ENCODE measurements at regions not wholly inside any gene's neighbourhood (a gene's known extent, or its start where the extent isn't known, plus 50 kb on each side); places are given as distances from the start of the nearest gene placed in this dataset.
"Not testable (repeated sequence)": the region's sequence is repeated elsewhere in the genome, so short reads cannot be mapped to it uniquely, and the experiment has no call there.

DNA sequence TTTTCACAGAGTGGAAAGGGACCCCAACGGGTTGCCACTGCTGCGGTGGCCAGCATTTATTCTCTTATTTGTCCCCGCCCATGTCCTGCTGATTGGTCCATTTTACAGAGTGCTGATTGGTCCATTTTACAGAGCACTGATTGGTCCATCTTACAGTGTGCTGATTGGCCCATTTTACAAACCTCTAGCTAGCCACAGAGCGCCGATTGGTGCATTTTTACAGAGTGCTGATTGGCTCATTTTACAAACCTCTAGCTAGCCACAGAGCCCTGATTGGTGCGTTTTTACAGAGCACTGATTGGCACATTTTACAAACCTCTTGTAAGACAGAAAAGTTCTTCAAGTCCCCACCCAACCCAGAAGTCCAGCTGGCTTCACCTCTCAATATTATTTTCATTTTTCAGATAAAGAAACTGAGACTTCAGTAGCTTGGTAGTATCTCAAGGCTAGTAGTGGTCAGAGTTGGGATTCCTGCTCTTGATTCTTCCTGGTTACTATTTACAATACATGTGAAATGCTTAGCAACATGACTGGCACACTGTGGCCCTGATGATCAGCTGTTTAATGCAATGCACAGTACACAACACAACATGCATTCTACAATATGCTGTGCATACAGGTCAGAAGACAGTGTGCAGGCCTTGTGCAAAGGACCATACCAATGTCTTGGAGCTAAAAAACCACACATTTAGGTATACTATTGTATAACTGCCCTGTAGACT, 63.6 kb upstream of the BOD1 start:
- H3K36me3 Mint-ChIP-seq: no peaks in the 10 kb centered on the region
- H3K27ac Mint-ChIP-seq: no peak overlapping the region
- no peak overlapping the region for H3K4me3 Mint-ChIP-seq

DNA sequence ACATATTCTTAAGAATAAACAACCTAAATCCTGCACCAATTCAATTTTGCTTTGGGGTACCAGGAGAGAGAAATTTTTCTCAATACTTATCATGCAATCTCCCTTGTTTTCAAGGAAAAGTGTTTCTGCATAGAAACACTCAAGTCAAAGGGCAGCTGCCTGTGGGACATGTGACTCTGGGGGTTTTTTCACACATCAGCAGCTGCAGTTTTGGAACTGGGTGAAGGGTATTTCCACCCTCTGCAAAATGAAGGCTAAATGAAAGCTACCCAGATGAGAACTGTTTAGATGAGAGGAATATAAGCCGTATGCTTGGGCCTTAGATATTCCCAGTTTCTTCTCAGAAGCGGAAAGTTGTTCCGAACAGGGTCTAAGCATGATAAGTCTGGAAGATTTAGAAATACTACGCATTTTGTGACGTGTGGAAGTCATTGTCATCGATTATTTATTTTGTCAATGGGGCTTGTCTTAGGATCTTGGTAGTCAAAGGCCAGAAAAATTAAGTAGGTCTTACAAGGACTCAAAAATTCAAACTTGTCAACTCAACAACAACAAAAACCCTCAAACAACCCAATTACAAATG, 64.3 kb upstream of the BOD1 start:
- Mint-ChIP-seq H3K27ac (no peak overlapping the region), H3K27me3 (ENCODE audit: low read depth in 3 of 3) (peaks cover 1 to 4% (median 4%) of the 10 kb centered on the region in 3 donors), H3K36me3 (no peaks in the 10 kb centered on the region), H3K4me1 (no peaks in the 10 kb centered on the region), H3K4me3 (no peak overlapping the region), H3K9me3 (peaks cover 0 to 10% (median 0%) of the 10 kb centered on the region in 6 donors)
- no peak for DNase-seq

More for the DNA sequence above, 63.6 kb upstream of the BOD1 start:
- Mint-ChIP-seq H3K27me3 (ENCODE audit: low read depth in 3 of 3) (peaks cover 1 to 4% (median 2%) of the 10 kb centered on the region in 3 donors), H3K9me3 (peaks cover 0 to 11% (median 0%) of the 10 kb centered on the region in 6 donors), H3K4me1 (no peaks in the 10 kb centered on the region)
- DNase-seq: no peak

DNA sequence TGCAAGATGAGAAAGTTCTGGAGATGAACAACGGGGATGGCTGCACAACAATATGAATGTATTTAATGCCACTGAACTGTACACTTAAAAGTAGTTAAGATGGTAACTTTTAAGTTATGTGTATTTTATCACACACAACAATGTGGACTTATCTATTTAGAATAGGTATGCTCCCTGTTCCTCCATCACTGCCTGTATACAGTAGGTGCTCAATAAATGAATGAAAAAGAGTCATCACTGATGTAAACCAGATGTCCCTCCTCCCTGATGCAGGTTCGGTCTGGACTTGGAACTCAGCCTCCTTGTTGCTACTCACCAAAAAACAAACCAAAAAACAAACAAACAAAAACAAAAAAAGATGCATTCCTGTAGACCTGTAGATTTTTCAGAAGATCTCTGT, 65.9 kb upstream of the BOD1 start:
- no peaks in the 10 kb centered on the region for H3K4me1 Mint-ChIP-seq
- no peak overlapping the region for H3K4me3 Mint-ChIP-seq
- no peak for DNase-seq
- no peak overlapping the region for H3K27ac Mint-ChIP-seq
- H3K36me3 Mint-ChIP-seq: no peaks in the 10 kb centered on the region
- peaks cover 1 to 4% (median 3%) of the 10 kb centered on the region in 3 donors for H3K27me3 Mint-ChIP-seq (ENCODE audit: low read depth in 3 of 3)
- peaks cover 0 to 9% (median 0%) of the 10 kb centered on the region in 6 donors for H3K9me3 Mint-ChIP-seq

DNA sequence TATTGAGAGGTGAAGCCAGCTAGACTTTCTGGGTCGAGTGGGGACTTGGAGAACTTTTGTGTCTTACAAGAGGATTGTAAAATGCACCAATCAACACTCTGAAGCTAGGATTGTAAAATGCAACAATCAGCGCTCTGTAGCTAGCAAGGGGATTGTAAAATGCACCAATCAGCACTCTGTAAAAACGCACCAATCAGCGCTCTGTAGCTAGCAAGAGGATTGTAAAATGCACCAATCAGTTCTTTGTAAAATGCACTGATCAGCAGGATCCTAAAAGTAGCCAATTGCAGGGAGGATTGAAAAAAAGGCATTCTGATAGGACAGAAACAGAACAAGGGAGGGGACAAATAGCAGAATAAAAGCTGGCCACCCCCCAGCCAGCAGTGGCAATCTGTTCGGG, 68.1 kb upstream of the BOD1 start:
- not testable (repeated sequence) for H3K4me1 Mint-ChIP-seq; H3K27ac Mint-ChIP-seq; H3K4me3 Mint-ChIP-seq; H3K9me3 Mint-ChIP-seq; DNase-seq; H3K36me3 Mint-ChIP-seq; H3K27me3 Mint-ChIP-seq (ENCODE audit: low read depth in 3 of 3)

DNA sequence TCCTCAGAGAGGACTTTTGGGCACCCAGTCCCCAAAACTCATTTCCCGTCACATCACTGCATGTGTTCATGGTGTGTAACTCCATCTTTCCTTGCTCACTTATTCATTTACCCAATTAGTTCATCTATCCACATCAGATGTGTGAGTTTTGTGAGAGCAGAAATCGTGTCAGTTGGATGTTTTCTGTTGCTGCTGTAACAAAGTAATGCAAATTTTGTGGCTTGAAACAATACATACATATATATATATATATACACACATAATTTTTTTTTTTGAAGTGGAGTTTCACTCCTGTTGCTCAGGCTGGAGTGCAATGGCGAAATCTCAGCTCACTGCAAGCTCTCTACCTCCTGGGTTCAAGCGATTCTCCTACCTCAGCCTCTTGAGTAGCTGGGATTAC, 70.5 kb upstream of the BOD1 start:
- no peak overlapping the region for H3K4me3 Mint-ChIP-seq
- no peak for DNase-seq
- no peak overlapping the region for H3K27ac Mint-ChIP-seq
- H3K36me3 Mint-ChIP-seq: no peaks in the 10 kb centered on the region
- peaks cover 0 to 2% (median 0%) of the 10 kb centered on the region in 6 donors for H3K9me3 Mint-ChIP-seq
- peaks cover 0 to 5% (median 3%) of the 10 kb centered on the region in 3 donors for H3K27me3 Mint-ChIP-seq (ENCODE audit: low read depth in 3 of 3)
- no peaks in the 10 kb centered on the region for H3K4me1 Mint-ChIP-seq

DNA sequence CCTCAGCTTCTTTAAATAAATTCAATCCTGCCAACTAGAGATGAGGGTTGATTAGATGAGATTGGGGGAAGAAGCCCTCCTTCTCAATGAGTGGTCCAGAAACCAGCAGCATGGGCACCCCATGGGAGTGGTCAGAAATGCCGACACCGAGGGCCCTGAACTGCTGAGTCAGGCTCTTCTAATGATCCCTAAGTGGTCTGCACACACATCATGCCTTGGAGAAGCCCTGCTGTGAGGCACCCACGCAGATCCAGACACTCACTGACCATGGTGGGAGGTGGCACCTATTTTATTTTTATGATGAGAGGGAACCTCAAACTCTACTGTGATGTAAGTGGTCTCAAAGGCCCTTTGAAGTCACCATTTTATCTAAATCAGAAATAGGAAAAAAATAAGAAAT, 72.3 kb upstream of the BOD1 start:
- H3K4me3 Mint-ChIP-seq: no peak overlapping the region
- H3K27me3 Mint-ChIP-seq (ENCODE audit: low read depth in 3 of 3): peaks cover 0 to 7% (median 1%) of the 10 kb centered on the region in 3 donors
- no peak overlapping the region for H3K27ac Mint-ChIP-seq
- H3K4me1 Mint-ChIP-seq: no peaks in the 10 kb centered on the region
- DNase-seq: no peak
- no peaks in the 10 kb centered on the region for H3K36me3 Mint-ChIP-seq
- peaks cover 0 to 5% (median 0%) of the 10 kb centered on the region in 6 donors for H3K9me3 Mint-ChIP-seq

DNA sequence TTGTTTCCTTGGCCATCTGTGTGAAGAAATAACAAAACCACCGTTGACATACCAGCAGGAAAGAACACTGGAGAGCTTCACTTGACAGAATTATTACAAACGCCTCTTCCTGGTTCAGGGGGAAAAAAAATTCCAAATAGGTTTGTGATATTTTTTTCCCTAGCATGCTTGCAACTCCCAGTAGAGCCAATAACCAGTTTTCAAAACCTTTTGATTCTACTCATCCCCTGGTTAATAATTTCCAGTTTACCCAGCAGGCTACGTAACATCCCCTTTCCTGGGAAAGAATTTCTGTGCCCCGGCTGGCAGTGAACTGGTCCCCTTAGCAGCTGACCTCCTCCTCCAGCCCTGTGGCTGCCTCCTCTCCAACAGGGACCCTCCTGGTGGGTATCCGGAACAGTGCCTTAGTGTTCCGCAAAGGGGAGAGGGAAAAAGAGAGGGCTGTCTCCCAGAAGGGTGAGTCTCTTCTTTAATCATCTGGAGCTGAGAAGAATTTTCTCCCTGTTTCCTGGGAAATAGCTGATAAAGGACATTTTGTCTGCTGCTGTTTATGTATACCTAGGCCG, 72.8 kb upstream of the BOD1 start:
- no peaks in the 10 kb centered on the region for H3K4me1 Mint-ChIP-seq
- H3K36me3 Mint-ChIP-seq: no peaks in the 10 kb centered on the region
- H3K27me3 Mint-ChIP-seq (ENCODE audit: low read depth in 3 of 3): peaks cover 0 to 7% (median 1%) of the 10 kb centered on the region in 3 donors
- peaks cover 0 to 5% (median 0%) of the 10 kb centered on the region in 6 donors for H3K9me3 Mint-ChIP-seq
- no peak for DNase-seq
- no peak overlapping the region for H3K4me3 Mint-ChIP-seq
- no peak overlapping the region for H3K27ac Mint-ChIP-seq

DNA sequence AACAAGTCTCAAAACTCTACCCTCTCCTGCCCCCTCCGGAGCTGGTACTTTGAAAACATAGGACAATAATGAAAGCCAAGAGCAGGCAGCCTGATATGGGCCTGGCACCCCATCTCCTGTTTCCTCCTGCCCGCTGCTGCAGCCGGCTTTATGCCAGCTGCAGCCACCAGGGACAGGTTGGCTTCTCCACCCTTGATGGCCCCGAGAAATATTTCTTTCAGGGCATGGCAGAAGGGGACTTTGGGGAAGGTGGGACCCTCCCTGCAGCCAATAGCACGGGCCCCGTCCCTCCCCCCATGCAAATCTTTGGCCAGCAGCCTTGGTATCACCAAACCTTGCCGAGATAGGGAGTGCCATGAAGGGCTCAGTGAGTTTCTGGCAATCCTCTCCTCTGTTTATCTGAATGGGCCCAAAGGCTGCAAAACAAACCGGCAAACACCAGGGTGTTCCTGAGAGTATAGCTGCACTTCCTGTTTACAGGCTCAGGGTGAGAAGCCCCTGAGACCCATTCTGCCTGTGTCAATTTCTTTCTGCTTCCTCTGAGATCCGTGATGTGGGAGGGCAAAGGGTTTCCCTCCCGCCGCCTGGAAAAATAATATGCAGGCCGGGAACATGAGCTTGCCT, 73.4 kb upstream of the BOD1 start:
- DNase-seq: no peak
- Mint-ChIP-seq H3K36me3 (no peaks in the 10 kb centered on the region), H3K4me1 (no peaks in the 10 kb centered on the region), H3K27ac (no peak overlapping the region), H3K27me3 (ENCODE audit: low read depth in 3 of 3) (peaks cover 0 to 7% (median 1%) of the 10 kb centered on the region in 3 donors), H3K4me3 (no peak overlapping the region), H3K9me3 (peaks cover 0 to 5% (median 0%) of the 10 kb centered on the region in 6 donors)

DNA sequence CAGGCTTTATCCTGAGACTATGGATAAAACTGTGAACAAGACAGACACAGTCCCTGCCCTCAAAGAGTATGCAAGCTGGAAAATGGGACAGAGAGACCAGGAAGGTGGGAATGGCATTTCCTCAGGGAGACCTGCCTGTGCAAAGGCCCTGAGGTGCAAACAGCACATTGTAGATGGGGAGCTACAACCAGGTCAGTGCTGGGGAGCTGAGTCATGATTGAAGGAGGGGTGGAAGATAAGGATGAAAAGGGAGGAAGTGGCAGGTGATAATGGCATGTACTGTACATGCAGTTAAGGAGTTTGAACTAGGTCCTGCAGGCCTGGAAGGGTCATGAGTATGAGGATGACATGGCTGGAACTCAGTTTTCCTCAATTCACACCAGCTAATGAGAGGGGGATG, 75.5 kb upstream of the BOD1 start:
- Mint-ChIP-seq H3K27me3 (ENCODE audit: low read depth in 3 of 3) (peaks cover 0 to 7% (median 1%) of the 10 kb centered on the region in 3 donors), H3K4me1 (no peaks in the 10 kb centered on the region), H3K27ac (no peak overlapping the region), H3K36me3 (no peaks in the 10 kb centered on the region), H3K9me3 (peaks cover 0 to 3% (median 0%) of the 10 kb centered on the region in 6 donors), H3K4me3 (no peak overlapping the region)
- DNase-seq: no peak

DNA sequence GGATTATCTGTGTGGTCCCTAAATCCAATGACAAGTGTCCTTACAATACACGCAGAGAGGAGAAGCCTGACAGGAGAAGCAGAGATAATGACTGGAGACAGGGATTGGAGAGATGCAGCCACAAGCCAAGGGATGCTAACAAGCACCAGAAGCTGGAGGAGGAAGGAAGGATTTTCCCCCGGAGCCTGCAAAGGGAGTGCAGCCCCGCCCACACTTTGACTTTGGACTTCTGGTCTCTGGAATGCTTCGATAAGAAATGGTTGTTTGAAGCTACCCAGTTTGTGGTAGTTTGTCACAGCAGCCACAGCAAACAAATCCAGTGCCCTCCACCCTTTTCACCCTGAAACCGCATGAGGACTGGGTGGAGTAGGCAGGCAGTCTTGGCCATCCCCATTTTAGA, 77.2 kb upstream of the BOD1 start:
- no peak overlapping the region for H3K27ac Mint-ChIP-seq
- H3K9me3 Mint-ChIP-seq: peaks cover 0 to 3% (median 0%) of the 10 kb centered on the region in 6 donors
- H3K36me3 Mint-ChIP-seq: no peaks in the 10 kb centered on the region
- DNase-seq: no peak
- peaks cover 0 to 7% (median 1%) of the 10 kb centered on the region in 3 donors for H3K27me3 Mint-ChIP-seq (ENCODE audit: low read depth in 3 of 3)
- no peaks in the 10 kb centered on the region for H3K4me1 Mint-ChIP-seq
- no peak overlapping the region for H3K4me3 Mint-ChIP-seq

DNA sequence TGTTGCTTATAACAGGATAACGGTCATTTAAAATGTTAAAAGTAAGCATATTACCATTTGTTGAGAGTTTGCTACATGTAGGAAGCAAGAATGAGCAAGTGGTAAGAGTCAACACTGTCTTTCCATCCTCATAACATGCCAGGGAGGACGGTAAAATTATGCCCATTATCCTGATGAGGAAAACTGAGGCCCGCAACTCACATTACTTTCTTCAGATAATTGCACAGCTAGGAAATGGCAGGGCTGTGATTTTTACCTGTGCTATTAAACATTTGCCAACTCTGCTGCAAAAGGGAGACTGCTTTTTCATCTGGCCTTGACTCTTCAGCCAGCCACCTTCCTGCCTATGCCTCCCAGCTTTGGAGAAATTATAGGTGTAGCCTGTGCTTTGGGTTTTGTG, 79.8 kb upstream of the BOD1 start:
- Mint-ChIP-seq H3K9me3 (peaks cover 0 to 3% (median 0%) of the 10 kb centered on the region in 6 donors), H3K27me3 (ENCODE audit: low read depth in 3 of 3) (peaks cover 0 to 4% (median 1%) of the 10 kb centered on the region in 3 donors), H3K4me1 (no peaks in the 10 kb centered on the region), H3K36me3 (no peaks in the 10 kb centered on the region), H3K27ac (no peak overlapping the region), H3K4me3 (no peak overlapping the region)
- DNase-seq: no peak

DNA sequence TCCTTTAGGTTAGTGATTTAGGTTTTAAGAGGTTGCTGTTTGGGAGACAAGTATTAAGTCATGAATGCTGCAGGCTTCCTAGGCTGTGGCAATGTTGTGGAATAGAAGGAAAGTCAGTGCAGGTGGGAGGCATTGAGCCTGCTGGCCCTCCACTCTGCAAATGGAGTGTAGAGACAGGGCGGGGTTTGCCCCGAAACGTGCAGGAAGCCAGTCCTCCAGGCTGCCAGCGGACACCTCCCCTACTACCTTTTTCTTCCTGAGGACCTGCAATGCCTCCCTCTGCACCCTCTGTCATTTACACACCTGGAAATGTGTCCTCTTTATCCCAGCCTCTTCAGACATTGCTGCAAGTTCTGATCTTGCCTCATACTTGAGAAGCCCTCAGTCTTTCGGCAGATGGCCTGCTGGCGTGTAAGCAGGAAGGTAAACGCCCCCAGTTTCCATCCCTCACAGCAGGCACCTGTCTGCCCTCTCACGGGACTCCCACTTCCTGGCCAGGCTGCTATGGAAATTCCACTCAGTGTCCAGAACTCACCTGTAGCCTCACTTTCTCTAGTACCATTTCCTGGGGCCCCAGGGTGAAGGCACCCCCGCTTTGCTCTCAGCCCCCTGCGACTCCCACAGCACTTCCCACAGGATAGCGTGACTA, 81.6 kb upstream of the BOD1 start:
- H3K4me3 Mint-ChIP-seq: no peak overlapping the region
- H3K4me1 Mint-ChIP-seq: no peaks in the 10 kb centered on the region
- H3K36me3 Mint-ChIP-seq: no peaks in the 10 kb centered on the region
- DNase-seq: no peak
- H3K27me3 Mint-ChIP-seq (ENCODE audit: low read depth in 3 of 3): peaks cover 0 to 4% (median 1%) of the 10 kb centered on the region in 3 donors
- no peaks in the 10 kb centered on the region for H3K9me3 Mint-ChIP-seq
- H3K27ac Mint-ChIP-seq: no peak overlapping the region

DNA sequence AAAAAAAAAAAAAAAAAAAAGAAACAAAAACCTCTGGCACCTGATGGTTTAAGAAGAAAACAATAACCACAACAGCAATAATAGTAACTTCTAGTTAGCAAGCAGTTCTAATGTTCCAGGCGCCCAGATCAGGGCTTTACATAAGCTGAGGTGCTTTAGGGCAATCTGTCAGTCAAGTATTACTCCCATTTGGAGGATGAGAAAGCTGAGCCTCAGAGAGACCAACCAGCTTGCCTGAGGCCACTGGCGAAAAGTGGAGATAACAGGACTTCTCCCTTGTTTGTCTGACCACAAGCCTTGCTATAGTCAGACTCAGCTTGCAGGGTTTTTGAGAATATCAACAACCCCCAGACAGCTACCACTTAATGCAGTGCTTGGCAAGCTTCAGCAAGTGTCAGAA, 83.5 kb upstream of the BOD1 start:
- H3K27ac Mint-ChIP-seq: no peak overlapping the region
- no peaks in the 10 kb centered on the region for H3K9me3 Mint-ChIP-seq
- peaks cover 0 to 2% (median 0%) of the 10 kb centered on the region in 3 donors for H3K27me3 Mint-ChIP-seq (ENCODE audit: low read depth in 3 of 3)
- H3K4me3 Mint-ChIP-seq: no peak overlapping the region
- no peaks in the 10 kb centered on the region for H3K4me1 Mint-ChIP-seq
- H3K36me3 Mint-ChIP-seq: no peaks in the 10 kb centered on the region
- no peak for DNase-seq

DNA sequence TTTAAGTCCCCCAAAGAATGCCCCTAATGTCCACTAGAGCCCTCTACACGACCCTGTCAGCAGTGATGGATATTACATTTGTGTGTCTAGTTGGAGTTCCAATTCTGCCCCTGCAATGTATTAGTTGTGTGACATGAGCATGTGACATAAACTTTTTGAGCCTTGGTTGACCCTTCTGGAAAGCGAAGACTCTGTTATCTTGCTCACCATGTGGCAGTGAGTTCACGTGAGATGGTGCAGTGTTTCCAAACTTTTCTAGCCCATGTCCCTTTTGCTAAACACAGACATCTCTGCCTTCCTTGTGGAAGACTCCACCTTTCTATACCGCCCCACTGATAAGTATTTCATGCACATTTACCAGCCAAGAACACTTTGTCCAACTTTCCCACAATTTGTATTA, 87.0 kb upstream of the BOD1 start:
- H3K27ac Mint-ChIP-seq: no peak overlapping the region
- DNase-seq: no peak
- no peaks in the 10 kb centered on the region for H3K9me3 Mint-ChIP-seq
- no peaks in the 10 kb centered on the region for H3K36me3 Mint-ChIP-seq
- H3K4me1 Mint-ChIP-seq: no peaks in the 10 kb centered on the region
- no peak overlapping the region for H3K4me3 Mint-ChIP-seq
- no peaks in the 10 kb centered on the region for H3K27me3 Mint-ChIP-seq (ENCODE audit: low read depth in 3 of 3)
